Limb (tissue), 2 donors: ENCODE measurements at regions not wholly inside any gene's neighbourhood (a gene's known extent, or its start where the extent isn't known, plus 50 kb on each side); places are given as distances from the start of the nearest gene placed in this dataset.

Experiments used
- DNase-seq, 2 donors: peaks; one replicate each; pipeline ENCODE4 v3.0.0-alpha.2; 2016; ENCODE audit errors: extremely low spot score in 2 of 2

DNA sequence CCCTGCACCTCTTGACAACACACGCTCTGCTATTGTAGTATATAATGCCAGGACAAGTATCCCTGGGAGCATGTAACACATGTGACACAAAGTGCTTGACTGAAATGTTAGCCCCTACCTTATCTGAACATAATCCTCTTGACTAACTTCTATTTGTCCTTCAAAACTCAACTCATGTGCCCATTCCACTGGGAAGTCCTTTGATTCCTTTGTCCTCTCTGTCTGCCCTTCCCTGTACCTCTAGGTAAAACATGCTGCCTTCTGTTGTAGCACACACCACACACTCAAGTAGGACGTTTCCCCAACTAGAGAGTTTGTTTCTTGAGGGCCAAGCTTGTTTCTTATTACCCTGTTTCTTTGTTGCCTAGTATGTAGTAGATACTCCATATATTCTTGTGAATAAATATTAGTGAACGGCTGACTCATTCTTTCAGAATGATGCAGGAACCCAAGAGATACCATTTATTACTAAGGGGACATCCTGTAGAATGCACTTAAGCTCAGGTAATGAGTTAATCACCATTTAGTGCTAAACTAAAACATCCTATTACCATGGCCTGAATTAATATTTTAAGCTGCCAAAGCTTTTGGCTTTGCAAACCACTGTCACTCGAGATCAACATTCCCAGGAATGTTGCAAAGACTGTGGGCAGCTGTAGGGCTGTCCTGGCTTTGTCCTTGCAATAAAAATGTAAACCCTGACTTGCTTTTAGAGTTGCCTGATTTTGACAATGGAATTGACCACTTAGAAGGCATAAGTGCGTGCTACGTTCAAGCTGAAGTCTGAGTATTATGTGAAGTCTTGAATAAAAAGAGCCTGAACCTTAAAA is 313.4 kb downstream of the COG6 start:
- DNase-seq = no peak

DNA sequence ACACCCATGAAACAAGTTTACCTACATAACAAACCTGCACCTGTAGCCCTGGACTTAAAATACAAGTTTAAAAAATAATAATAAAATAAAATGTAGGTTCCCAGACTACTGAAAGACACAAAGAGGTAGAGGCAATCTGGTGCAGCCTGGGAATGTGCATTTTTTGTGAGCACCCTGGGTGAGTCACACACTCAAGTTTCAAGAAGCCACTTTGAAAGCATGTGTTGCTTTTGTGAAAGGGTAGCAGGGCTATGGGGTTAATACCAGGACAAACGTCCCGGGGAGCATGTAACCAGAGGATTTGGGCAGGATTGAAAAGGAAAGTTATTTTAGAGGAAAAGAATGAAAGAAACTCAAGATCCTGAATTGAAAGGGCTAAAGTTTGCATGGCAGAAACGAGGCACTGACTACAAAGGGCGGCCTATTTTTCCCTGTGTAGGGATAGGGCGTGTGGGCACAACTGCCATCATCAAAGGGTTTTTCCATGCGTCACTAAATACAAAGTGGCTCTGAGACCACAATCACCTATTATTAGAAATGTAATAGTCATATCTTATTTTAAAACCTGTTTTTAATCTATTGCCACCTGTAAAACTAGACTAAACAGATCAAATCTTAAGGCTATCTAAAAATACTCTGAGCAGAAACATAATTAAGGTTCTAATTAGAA is 314.9 kb downstream of the COG6 start:
- DNase-seq = no peak

DNA sequence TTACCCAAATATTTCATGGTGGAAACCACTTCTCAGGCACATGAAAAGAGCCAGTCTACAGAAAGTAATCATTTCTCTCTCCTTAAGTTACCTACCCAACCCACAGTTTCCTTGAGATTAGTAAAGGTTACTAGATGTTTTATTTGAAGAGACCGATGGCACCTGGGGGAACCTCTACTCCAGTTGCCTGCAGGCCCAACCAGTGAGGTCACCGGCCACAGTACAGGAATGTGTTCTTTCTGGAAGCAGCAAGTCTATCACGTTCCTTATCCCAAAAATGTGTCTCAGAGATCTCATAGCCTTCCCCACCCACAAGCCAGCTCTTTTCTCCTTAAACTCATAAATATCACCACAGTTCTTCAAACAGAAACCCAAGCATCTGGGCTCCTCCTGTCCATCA is 316.1 kb downstream of the COG6 start:
- DNase-seq = no peak

DNA sequence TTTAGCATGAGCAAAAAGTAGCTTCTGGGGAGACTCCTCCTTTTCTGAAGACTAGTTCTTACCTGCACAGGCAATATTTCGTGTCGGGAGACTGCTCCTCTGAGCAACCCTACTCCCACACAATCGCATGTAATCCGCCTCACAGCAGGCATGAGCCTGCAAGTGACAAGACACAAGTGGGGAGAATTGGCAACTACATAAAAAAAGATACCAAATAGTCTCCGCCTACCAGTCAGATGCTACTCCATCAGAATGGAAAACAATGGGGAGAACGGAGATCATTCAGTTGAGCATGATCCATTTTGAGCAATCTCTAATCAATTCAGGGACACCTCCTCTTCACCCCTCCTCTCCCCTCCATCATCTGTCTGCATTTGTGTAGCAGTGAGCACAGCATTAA is 321.0 kb downstream of the COG6 start:
- no peak for DNase-seq

DNA sequence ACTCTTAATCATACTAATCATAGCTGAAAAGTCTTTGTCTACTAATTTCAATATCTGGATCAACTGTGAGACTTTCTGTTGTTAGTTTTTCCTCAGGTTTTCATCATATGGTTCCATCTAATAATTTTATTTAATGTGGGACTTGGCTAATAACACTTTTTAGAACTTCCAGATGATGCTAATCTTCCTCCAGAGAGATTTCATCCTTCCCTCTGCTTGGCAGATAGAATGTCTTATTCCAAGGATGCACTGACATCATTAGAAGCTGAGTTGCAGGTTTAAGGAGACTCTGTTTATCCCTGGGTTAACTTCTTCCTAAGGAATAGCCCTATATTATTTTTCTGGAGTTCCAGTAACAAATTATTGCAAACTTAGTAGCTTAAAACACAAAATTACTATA is 325.6 kb downstream of the COG6 start:
- DNase-seq = no peak

DNA sequence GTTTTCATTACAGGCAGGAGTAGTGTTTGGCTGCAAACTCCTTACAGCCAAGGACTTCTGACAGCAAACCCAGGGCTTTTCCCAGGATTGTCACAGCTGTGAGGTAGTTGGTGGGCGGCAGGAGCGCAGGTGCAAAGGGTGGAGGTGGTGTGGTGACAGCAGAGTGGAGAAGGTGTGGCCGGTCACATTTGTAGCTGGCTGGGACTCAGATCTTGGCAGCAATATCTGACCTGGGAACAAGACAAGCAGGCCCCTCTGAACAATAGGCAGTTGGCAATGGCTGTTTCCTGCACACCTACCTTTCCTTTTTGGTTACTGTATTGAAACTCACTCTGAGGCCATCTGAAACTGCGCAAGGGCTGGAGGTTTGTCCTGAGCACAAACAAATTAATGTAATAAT is 327.3 kb downstream of the COG6 start:
- DNase-seq = no peak

DNA sequence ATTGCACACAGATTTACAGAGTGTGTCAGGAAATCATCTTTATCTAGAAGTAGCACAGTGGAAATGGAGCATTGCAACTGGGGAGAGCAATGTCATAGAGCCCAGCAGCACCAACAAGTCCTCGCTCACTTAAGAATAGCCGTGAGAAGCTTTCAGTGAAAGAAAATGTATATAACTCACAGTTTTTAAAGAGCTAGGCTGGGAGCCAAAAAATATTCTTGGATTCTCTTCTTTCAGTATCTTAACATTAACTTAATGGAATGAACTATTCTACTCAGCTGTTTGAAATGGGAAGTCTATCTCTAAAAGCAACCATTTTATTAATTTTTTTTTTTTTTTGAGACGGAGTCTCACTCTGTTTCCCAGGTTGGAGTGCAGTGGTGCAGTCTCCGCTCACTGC is 329.6 kb downstream of the COG6 start:
- DNase-seq = no peak

DNA sequence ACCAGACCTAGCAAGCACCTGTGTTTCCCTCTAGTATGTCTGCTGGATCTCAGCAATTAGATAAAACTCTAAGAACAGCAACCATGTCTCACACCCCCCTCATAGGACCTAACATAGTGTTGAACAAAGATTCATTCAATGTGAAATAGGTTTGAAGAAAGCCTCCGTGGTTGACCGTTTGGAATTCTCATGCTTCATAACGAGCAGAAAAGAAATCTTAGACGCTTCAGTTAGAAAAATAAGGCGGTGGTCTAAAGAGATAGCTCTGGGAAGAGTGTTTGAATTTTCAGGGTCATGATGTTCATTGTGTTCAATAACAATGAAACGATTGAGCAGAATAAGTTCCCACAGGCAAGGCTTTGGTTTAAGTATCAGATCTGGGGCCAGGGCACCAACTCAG is 332.9 kb downstream of the COG6 start:
- no peak for DNase-seq

DNA sequence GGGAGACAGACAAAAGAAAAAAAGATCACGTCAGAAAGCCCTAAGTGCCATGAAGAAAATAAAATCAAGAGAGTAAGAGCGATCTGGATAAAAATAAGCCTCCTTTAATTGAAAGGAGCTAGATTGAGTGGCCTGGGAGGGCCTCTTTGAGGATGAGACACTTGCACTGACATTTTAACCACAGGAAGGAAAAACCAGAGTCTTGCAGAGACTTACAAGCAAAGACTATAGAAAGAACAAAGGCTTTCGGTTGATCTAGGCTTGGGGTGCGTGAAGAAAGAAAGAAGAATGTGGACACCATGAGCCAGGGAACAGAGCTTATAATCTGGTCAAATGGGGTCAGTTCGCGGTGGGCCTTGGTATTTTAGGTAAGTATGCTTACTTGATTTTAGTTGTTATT is 342.7 kb downstream of the COG6 start:
- no peak for DNase-seq

DNA sequence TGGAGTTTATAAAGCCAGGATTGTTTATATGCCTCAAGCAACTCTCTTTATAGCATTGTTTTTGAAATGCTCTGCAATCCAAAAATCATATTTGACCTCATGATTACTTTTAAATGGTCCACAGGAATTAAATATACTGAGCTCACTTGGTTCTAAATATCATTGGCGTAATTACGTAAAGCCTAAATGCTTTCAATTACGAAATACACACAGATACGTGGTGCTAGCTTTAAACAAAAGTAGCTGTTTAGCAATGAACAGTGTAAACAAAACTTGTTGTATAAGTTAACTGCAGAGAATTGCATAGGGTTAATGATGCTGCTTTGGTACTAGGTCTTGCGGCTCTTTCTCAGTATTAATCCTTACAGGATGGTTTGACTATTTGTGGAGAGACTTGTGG is 346.6 kb downstream of the COG6 start:
- DNase-seq = no peak

DNA sequence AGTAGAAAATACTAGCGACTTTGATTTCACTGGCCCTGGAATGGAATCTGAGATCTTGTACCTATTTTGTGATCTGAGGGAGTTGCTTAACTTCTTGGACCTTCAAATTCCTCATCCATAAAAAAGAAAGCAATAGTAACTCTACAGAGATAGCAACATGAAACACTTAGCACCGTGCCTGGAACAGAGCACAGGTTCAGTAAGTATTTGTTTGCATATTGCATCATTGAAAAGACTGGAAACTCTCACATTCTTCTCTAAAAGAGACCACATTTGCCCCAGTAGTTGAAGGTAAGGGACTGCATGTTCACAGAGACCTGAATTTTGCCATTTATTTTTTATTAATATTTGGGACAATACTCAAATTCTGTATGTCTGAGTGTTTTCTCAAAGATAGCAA is 358.1 kb downstream of the COG6 start:
- no peak for DNase-seq

DNA sequence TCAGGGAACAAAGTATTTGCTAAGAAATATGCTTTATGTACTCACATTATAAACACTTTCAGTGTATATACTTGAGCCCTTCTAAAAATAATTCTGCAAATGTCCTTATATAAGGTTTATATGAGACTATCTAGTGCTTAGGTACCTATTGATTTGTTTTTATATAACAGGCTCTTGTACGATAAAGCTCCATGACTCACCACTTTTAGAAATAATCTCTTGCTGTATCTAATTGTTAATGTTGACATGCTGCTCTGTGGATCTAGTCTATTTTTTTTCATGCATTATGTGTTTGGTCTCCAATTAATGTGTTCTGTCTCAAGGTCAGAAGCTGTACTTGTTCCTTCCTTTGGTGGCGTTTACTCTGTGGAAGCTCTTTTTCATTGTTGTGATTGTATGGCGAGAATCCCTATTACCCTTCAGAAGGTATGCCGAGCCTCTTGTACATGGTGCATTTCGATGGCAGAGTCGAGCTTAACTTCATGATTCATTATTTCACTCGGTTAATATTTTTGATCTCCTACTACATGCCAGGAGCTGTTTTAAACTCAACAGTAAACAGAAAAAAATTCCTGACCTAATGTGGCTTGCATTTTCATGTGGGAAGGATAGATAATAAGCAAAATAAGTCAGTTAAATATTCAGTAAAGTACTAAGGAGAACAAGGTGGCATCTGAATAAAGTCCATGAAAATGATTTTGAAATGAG is 361.6 kb downstream of the COG6 start:
- no peak for DNase-seq

DNA sequence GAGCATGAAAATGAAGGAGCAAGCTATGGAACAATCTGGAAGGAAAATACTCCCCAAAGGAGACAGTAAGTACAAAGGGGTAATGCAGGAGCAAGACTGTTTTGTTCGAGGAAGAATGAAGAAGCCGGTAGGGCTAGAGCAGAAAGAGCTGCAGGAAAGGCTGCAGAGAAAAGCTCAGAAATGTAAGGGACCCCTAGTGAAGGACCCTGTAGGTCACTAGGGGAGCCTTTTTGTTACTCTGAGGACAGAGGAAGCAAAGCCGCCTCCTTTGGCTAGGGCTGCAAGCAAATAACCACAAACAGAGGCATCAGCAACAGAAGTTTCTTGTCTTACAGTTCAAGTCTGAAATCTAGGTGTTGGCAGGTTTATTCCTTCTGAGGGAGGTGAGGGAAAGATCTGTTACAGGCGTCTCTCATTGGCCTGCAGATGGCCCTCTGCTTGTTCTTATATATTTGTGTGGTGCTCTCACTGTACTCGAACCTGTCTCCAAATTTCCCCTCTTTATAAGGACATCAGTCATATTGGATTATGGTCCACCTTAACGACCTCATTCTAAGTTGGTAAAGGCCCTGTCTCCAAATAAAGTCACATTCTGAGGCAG is 362.3 kb downstream of the COG6 start:
- DNase-seq = no peak

DNA sequence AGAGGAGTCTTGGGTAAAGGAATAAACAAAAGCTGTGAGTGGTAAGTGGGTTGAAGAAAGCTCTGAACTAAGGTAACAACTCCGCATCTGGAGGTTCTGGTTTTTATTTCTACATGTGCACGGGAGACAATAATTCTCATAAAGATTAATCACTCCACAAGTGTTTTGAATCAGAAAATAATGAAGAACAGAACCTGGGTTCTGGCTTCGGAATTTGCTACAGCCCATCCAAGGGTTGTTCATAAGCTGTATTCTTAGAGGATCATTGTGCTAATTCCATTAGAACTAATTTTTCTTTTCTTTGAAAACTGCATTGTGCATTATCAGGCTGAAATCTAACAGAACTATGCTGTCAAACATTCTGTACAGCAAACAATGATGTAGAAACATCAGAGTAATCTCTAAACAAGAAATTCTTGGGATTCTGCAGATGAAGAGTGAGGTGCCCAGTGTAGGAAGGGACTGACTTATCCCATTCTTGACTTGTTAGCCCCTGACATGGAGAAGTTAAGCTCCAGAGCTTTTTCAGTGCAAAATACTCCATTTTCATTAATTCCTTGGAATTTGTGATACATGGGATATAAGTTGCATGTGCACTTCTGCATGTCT is 368.2 kb downstream of the COG6 start:
- no peak for DNase-seq

DNA sequence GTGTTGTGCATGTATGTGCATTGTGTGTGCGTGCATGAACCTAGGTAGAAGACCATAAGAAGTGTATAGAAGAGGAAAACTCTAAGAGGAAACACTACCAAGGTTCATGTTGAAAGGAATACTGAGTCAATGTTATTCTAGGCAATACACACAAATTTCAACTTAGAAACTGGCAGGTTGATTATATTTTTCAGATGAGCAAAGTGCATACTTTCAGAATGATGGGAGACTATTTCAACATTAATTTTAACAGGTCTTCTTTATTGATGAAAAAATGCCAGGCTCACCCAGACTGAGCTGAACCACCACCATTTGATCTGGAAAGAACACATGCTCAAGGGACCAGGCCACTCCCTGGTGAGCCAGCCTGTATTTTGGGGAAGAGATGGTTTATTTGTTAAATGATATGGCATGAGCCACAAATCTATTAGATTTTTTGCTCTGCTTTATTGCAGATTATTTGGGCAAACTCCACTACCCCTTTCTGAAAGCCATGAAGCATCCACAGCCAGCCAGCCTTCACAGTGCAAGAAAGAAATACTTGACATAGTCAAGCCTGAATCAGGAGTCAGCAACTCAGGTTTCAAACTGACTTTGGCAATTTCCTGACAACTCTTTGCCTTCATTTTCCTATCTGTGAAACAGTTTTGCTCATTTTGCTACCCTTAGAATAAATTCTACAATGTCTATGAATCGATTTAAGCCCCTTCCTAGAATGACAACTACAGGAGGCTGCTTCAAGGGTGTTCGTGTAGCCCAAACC is 368.9 kb downstream of the COG6 start:
- no peak for DNase-seq

DNA sequence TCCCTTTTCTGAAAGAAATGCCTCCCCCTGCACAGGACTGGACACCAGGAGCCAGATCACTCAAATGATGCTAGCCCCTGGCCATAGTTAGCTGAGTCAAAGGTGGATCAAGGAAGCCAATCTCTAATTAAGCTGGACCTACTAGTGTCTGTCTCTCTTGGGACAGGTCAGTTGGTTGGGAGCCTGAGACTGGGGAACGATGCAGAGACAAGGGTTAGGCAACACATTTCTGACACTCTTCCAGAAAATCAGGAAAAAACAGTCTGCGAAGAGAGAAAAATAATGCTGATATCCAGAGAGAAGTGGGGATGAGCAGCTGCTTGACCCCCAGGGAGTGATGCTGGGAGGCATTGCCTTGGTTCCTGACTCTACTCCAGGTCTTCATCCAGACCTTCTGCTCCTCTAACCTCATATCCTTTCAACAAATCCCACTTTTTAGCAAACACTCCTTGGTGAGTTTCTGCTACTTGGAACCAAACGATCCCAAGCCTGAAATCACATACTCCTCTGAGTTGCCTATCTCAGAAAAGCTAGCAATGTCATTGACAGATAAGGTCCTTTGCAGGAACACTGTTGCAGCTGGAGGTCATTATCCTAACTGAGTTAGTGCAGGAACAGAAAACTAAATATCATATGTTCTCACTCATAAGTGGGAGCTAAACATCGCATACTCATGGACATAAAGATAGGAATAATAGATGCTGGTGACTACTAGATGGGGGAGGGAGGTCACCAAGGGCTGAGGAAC is 369.7 kb downstream of the COG6 start:
- DNase-seq = no peak

DNA sequence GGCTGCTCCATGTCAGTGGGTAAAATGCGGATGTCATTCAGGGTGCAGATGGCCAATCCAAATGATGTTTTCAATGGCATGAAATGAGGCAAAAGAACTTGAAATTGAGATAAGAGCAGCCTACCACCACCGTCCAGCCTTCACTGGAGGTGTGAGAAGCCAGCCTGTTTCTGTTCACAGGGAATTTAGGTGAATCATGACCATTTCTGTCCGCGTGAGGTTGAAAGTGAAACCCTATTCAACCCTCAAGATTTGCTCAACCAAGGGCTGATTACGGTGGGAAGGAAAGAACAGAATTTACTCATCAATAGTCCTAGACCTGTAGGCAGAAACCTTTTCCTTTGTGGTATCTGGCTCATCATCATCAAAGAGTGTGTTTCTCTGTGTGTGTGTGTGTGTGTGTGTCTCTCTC is 370.7 kb downstream of the COG6 start:
- DNase-seq = no peak

DNA sequence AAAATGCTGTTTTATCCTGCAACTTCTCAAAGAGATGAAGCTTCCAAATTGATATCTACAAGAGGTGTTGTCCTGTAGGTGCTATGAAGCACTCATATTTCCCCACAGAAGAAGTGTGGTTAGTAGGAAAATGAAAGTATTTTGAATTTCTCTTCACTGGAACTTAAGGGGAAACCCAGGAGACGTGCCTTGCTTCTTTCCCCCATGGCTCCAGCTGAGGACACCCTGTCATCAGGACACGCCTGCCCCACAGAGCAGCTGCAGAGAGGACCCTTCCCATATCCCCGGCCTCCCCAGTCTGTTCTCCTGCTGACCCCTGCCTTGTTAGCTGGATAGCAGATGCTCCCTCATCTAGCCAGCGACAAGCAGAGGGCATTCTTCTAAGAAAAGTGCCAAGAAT is 371.3 kb downstream of the COG6 start:
- DNase-seq = no peak

DNA sequence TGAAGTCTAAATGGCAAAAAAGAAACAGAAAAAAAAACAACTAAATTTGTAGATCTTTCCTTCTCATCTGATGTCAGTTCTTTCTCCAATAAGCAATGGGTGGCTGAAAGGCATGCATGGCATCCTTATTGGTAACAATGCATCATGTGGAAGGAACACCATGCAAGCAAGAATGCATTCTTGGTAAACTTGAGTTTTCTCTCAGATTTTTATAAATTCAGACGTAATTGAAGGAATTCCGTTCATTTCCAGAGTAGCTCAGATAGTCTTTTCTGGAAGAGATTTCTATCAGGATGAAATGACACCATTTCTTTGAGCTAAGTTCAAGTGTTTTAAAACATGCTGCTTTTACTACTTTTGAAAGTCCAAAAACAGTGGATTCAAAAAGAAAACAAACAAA is 373.0 kb downstream of the COG6 start:
- no peak for DNase-seq

DNA sequence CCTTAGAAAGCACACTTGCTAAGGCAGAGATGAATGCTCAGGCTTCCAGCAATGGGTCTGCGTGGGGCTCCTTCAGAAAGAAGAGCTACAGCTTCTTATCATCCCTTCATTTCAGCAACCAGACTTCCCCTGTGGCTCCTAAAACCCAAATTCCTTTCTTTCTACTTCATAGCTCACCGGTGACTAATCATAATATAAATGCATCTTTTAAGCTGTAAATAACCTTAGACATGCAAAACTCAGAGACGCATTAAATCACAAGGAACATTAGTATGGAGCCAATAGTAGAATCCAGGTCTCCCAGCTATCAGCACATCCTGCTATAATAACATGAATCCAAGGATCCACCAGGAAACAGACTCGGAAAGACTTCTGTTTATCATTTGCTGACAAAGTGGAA is 375.6 kb downstream of the COG6 start:
- peak in 1 of 2 donors; percentile 11 for DNase-seq
